ENCODE measurements at regions not wholly inside any gene's neighbourhood (a gene's known extent, or its start where the extent isn't known, plus 50 kb on each side); places are given as distances from the start of the nearest gene placed in this dataset.

DNA sequence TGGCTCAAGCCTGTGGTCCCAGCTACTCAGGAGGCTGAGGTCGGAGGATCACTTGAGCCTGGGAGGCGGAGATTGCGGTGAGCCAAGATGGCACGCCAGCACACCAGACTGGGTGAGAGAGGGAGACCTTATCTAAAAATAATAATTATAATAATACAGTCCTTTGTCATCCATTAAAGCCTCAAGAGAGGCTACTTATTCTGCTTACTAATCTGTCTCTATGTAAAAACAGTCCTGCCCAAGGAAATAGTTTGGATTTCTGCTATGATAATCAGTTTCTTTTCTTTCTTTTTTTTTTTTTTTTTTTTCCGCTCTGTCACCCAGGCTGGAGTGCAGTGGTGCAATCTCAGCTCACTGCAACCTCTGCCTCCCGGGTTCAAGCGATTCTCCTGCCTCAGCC is 228.3 kb downstream of the C1D start:
- Histone ChIP-seq H3K9me3 (no peaks in the 10 kb centered on the region), H3K4me3 (no peak overlapping the region), H3K4me1 (no peaks in the 10 kb centered on the region), H3K36me3 (no peaks in the 10 kb centered on the region), H3K27ac (no peak overlapping the region), H3K27me3 (no peaks in the 10 kb centered on the region)
- TF ChIP-seq, protein P1, sequence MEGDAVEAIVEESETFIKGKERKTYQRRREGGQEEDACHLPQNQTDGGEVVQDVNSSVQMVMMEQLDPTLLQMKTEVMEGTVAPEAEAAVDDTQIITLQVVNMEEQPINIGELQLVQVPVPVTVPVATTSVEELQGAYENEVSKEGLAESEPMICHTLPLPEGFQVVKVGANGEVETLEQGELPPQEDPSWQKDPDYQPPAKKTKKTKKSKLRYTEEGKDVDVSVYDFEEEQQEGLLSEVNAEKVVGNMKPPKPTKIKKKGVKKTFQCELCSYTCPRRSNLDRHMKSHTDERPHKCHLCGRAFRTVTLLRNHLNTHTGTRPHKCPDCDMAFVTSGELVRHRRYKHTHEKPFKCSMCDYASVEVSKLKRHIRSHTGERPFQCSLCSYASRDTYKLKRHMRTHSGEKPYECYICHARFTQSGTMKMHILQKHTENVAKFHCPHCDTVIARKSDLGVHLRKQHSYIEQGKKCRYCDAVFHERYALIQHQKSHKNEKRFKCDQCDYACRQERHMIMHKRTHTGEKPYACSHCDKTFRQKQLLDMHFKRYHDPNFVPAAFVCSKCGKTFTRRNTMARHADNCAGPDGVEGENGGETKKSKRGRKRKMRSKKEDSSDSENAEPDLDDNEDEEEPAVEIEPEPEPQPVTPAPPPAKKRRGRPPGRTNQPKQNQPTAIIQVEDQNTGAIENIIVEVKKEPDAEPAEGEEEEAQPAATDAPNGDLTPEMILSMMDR (IDR thresholded peaks at IDR 0.05): no peak
- no peak for TF ChIP-seq POLR2A (IDR thresholded peaks at IDR 0.05)
- DNase-seq: no peak

DNA sequence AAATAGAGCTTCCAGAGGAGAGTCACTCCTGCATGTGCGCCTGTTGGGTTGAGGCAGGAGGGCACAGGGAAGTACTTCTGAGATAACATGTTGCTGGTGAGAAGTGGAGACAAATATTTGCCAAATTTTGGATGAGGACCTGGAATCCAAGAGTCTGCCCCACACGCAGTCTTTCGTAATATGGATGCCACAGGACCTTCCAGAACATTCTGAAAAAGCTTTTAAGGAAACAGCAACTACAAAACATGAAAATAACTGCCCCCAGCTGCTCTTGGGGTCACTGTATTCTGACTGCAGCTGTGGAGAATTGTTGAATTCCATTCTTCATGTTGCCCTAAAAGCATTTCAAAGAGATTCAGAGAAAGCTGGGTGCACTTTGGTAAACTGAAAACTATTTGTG is 227.5 kb downstream of the C1D start:
- H3K36me3 ChIP-seq: no peaks in the 10 kb centered on the region
- TF ChIP-seq, protein P1 (IDR thresholded peaks at IDR 0.05): no peak
- no peak for TF ChIP-seq POLR2A (IDR thresholded peaks at IDR 0.05)
- no peak for DNase-seq
- H3K9me3 ChIP-seq: no peaks in the 10 kb centered on the region
- no peak overlapping the region for H3K27ac ChIP-seq
- no peak overlapping the region for H3K4me3 ChIP-seq
- H3K27me3 ChIP-seq: no peaks in the 10 kb centered on the region
- no peaks in the 10 kb centered on the region for H3K4me1 ChIP-seq

DNA sequence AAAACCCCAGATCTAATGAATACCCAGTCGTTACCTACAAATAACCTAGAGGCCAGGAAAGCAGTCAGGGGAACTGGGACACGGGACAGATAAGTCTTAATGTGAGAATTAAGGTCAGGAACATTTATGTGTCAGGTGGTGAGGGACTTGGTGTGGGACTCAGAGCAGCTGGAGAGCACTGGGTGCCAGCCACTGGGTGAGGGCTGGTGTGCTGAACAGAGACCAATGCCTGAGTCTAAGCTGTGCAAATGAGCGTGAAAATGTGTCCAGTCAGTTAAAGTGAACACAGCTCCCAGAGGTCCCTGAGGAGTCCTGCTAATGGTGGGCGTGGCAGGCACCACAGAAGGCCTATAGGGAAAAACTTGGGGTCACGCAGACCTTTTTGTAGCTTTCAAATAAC is 225.9 kb downstream of the C1D start:
- H3K27me3 ChIP-seq: no peaks in the 10 kb centered on the region
- H3K4me3 ChIP-seq: no peak overlapping the region
- H3K27ac ChIP-seq: no peak overlapping the region
- no peaks in the 10 kb centered on the region for H3K9me3 ChIP-seq
- TF ChIP-seq, protein P1 (IDR thresholded peaks at IDR 0.05): no peak
- TF ChIP-seq POLR2A (IDR thresholded peaks at IDR 0.05): no peak
- DNase-seq: no peak
- H3K4me1 ChIP-seq: no peaks in the 10 kb centered on the region
- no peaks in the 10 kb centered on the region for H3K36me3 ChIP-seq

DNA sequence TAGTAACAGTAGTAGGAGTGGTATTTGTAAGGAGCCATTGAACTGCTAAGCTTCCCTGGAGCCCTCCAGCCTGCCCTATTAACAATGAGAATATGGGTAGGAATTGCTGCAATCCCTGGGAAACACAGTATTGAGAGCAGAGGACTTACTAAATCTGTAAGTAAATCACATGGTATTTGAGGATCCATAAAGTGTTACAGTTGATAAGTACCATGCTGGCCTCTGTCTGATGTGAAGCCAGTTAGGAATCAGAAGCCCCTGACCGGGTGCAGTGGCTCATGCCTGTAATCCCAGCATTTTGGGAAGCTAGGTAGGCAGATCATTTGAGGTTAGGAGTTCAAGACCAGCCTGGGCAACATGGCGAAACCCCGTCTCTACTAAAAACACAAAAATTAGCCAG is 224.6 kb downstream of the C1D start:
- Histone ChIP-seq H3K36me3 (no peaks in the 10 kb centered on the region), H3K4me1 (no peaks in the 10 kb centered on the region), H3K9me3 (no peaks in the 10 kb centered on the region), H3K4me3 (no peak overlapping the region), H3K27ac (no peak overlapping the region), H3K27me3 (no peaks in the 10 kb centered on the region)
- no peak for DNase-seq
- no peak for TF ChIP-seq POLR2A (IDR thresholded peaks at IDR 0.05)

DNA sequence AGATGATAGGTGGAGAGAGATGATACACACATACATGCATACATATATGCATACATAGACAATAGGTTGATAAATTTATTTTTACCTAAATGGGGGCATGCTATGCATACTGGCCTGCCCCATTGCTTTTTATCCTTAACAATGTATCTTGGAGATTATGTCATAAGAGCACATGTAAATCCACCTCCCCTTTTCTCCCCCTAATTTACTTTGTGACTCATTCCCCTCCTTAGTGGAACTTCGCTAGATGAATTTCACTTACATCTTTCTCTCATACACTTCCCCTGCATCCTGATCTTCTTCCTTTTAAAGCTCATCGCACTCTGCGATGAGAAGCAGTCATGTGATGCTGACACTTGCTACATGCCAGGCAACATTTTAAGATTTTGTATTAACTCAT is 223.6 kb downstream of the C1D start:
- H3K27me3 ChIP-seq: no peaks in the 10 kb centered on the region
- no peak for DNase-seq
- H3K36me3 ChIP-seq: no peaks in the 10 kb centered on the region
- no peak overlapping the region for H3K4me3 ChIP-seq
- no peaks in the 10 kb centered on the region for H3K4me1 ChIP-seq
- no peaks in the 10 kb centered on the region for H3K9me3 ChIP-seq
- H3K27ac ChIP-seq: no peak overlapping the region
- TF ChIP-seq, protein P1 (IDR thresholded peaks at IDR 0.05): no peak
- TF ChIP-seq POLR2A (IDR thresholded peaks at IDR 0.05): no peak

DNA sequence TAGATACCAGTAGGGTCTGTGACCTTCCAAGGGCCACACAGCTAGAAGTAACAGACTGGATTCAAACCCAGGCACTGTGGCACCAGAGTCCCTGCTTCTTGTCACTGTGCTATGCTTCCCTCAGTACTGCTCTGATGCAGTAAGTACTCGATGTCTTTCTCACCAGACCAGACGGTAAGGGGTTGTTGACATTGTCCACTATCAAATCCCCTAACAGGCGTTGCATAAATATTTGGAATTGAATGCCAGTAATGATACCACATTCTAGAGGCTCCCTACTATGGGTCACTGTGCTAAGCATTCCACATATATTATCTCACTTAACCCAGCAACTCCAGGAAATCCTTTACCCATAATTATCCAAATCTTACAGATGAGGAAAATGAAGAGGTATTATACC is 223.1 kb downstream of the C1D start:
- no peaks in the 10 kb centered on the region for H3K36me3 ChIP-seq
- no peaks in the 10 kb centered on the region for H3K27me3 ChIP-seq
- no peak overlapping the region for H3K4me3 ChIP-seq
- no peak overlapping the region for H3K27ac ChIP-seq
- DNase-seq: no peak
- H3K9me3 ChIP-seq: no peaks in the 10 kb centered on the region
- no peaks in the 10 kb centered on the region for H3K4me1 ChIP-seq
- no peak for TF ChIP-seq POLR2A (IDR thresholded peaks at IDR 0.05)
- TF ChIP-seq, protein P1 (IDR thresholded peaks at IDR 0.05): no peak
